IMR-90 (cell line): ENCODE measurements at regions not wholly inside any gene's neighbourhood (a gene's known extent, or its start where the extent isn't known, plus 50 kb on each side); places are given as distances from the start of the nearest gene placed in this dataset.

Source experiments
- ATAC-seq: fragments of 200-7000 bp; cut with Tn5 transposase; 2 replicates; pipeline ENCODE4 v1.9.1; 2020; ENCODE audit warnings: low read depth, mild to moderate bottlenecking, moderate library complexity
- BruUV-seq: library from RNA; stranded (reverse); fragments of 400-500 nt; replicated peaks from 2 replicates; lab custom pipeline; 2021; lab: Mats Ljungman, UMichigan
- CTCF ChIA-PET: fragments of 300-600 bp; formaldehyde crosslinking; extraction: SDS; loops from one replicate; lab custom pipeline; 2021; ENCODE audit warnings: antibody characterized with exemption; lab: Yijun Ruan, JAX
- POLR2A ChIA-PET: fragments of 300-600 bp; sonication (Branson Sonifier 250); formaldehyde crosslinking; loops from one replicate; lab custom pipeline; 2022; ENCODE audit warnings: antibody characterized with exemption; ENCODE audit not compliant: unreplicated experiment; lab: Charles Lee
- DNase-seq: peaks from one replicate; pipeline ENCODE4 v3.0.0; 2013
- H2AFZ ChIP-seq: replicated peaks from 2 replicates; pipeline ENCODE3; 2013; ENCODE audit warnings: low read length, mild to moderate bottlenecking; ENCODE audit not compliant: poor library complexity
- H2AK5ac ChIP-seq: 2 replicates; pipeline ENCODE4 v1.6.1; 2013; ENCODE audit warnings: low read depth, low read length, inconsistent platforms
- H2AK9ac ChIP-seq: replicated peaks from 2 replicates; pipeline ENCODE3; 2013; ENCODE audit warnings: mild to moderate bottlenecking, low read depth, low read length, moderate library complexity; ENCODE audit not compliant: poor library complexity
- H2BK120ac ChIP-seq: 2 replicates; pipeline ENCODE4 v1.6.1; 2013; ENCODE audit warnings: low read depth, low read length, inconsistent platforms
- H2BK15ac ChIP-seq: 3 replicates; pipeline ENCODE4 v1.6.1; 2013; ENCODE audit warnings: low read depth, low read length, inconsistent platforms
- H2BK20ac ChIP-seq: 2 replicates; pipeline ENCODE4 v1.6.1; 2013; ENCODE audit warnings: low read depth, mild to moderate bottlenecking, inconsistent platforms, low read length, moderate library complexity
- H2BK5ac ChIP-seq: 2 replicates; pipeline ENCODE4 v1.6.1; 2013; ENCODE audit warnings: mild to moderate bottlenecking, low read depth, low read length, inconsistent platforms; ENCODE audit not compliant: poor library complexity, severe bottlenecking
- H3K14ac ChIP-seq: replicated peaks from 2 replicates; pipeline ENCODE4 v1.6.1; 2013; ENCODE audit warnings: low read depth, low read length, inconsistent platforms
- H3K18ac ChIP-seq: 2 replicates; pipeline ENCODE4 v1.6.1; 2013; ENCODE audit warnings: low read depth, low read length, control low read depth
- H3K23ac ChIP-seq: 2 replicates; pipeline ENCODE4 v1.6.1; 2013; ENCODE audit warnings: low read depth, low read length, inconsistent platforms
- H3K27ac ChIP-seq: 2 replicates; pipeline ENCODE4 v1.5.1; 2013; ENCODE audit warnings: mild to moderate bottlenecking, control low read depth, low read length; ENCODE audit not compliant: insufficient read depth
- H3K27me3 ChIP-seq: 2 replicates; pipeline ENCODE4 v1.6.1; 2013; ENCODE audit warnings: low read length; ENCODE audit not compliant: control insufficient read depth, insufficient read depth
- H3K36me3 ChIP-seq: 2 replicates; pipeline ENCODE4 v1.6.1; 2013; ENCODE audit warnings: low read length, mixed read lengths; ENCODE audit not compliant: control insufficient read depth, insufficient read depth
- H3K4ac ChIP-seq: 2 replicates; pipeline ENCODE4 v1.6.1; 2013; ENCODE audit warnings: low read depth, low read length, inconsistent platforms
- H3K4me1 ChIP-seq: 2 replicates; pipeline ENCODE4 v1.6.1; 2013; ENCODE audit warnings: low read length, mixed read lengths; ENCODE audit not compliant: control insufficient read depth, insufficient read depth
- H3K4me2 ChIP-seq: 2 replicates; pipeline ENCODE4 v1.6.1; 2013; ENCODE audit warnings: low read depth, mild to moderate bottlenecking, control low read depth, low read length, moderate library complexity
- H3K4me3 ChIP-seq: 2 replicates; pipeline ENCODE4 v1.5.1; 2013; ENCODE audit warnings: low read depth, mild to moderate bottlenecking, control low read depth, low read length, moderate library complexity; ENCODE audit not compliant: insufficient read depth
- H3K56ac ChIP-seq: 2 replicates; pipeline ENCODE4 v1.6.1; 2013; ENCODE audit warnings: low read length, inconsistent platforms; ENCODE audit not compliant: insufficient read depth; ENCODE audit errors: extremely low read depth
- H3K79me1 ChIP-seq, 2 experiments: 2 replicates each; pipeline ENCODE4 v1.6.1; 2013; ENCODE audit warnings: low read length in 2 of 2, inconsistent platforms in 1 of 2, low read depth in 1 of 2
- H3K9ac ChIP-seq: 2 replicates; pipeline ENCODE4 v1.6.1; 2013; ENCODE audit warnings: low read depth, low read length, control low read depth
- H3K9me1 ChIP-seq: 2 replicates; pipeline ENCODE4 v1.6.1; 2013; ENCODE audit warnings: low read length, inconsistent platforms; ENCODE audit not compliant: insufficient read depth
- H3K9me3 ChIP-seq: 2 replicates; pipeline ENCODE4 v1.6.1; 2013; ENCODE audit warnings: low read length; ENCODE audit not compliant: control insufficient read depth, insufficient read depth
- H4K20me1 ChIP-seq: 2 replicates; pipeline ENCODE4 v1.6.1; 2013; ENCODE audit warnings: low read length, inconsistent platforms; ENCODE audit not compliant: insufficient read depth
- H4K5ac ChIP-seq: 2 replicates; pipeline ENCODE4 v1.6.1; 2013; ENCODE audit warnings: mild to moderate bottlenecking, low read depth, low read length, control low read depth
- H4K8ac ChIP-seq, 2 experiments: 2 replicates each; pipeline ENCODE4 v1.6.1; 2013; ENCODE audit warnings: low read depth in 2 of 2, low read length in 2 of 2, control low read depth in 1 of 2, inconsistent platforms in 1 of 2
- H4K91ac ChIP-seq: 2 replicates; pipeline ENCODE4 v1.6.1; 2013; ENCODE audit warnings: low read depth, low read length, inconsistent platforms; ENCODE audit not compliant: insufficient read depth
- BHLHE40 ChIP-seq: fragments of 150-350 bp; IDR thresholded peaks from 2 replicates; pipeline ENCODE4 v1.6.1; 2016; ENCODE audit warnings: mild to moderate bottlenecking, low read depth, low read length
- CEBPB ChIP-seq: IDR thresholded peaks from 2 replicates; pipeline ENCODE4 v1.6.1; 2012; ENCODE audit warnings: low read depth, low read length, improper control_type of control experiment
- CHD1 ChIP-seq: IDR thresholded peaks from 2 replicates; pipeline ENCODE4 v1.6.1; 2012; ENCODE audit warnings: low read depth, low read length, improper control_type of control experiment
- FOS ChIP-seq: fragments of 150-350 bp; IDR thresholded peaks from 2 replicates; pipeline ENCODE4 v1.6.1; 2016; ENCODE audit warnings: low read depth, low read length
- MXI1 ChIP-seq: IDR thresholded peaks from 2 replicates; pipeline ENCODE4 v1.6.1; 2012; ENCODE audit warnings: low read depth, mild to moderate bottlenecking, low read length, moderate library complexity, borderline replicate concordance
- NFE2L2 ChIP-seq: fragments of 150-350 bp; IDR thresholded peaks from 2 replicates; pipeline ENCODE4 v1.6.1; 2016; ENCODE audit warnings: low read depth, mild to moderate bottlenecking, low read length
- RAD21 ChIP-seq: IDR thresholded peaks from 2 replicates; pipeline ENCODE4 v1.6.1; 2012; ENCODE audit warnings: low read length, improper control_type of control experiment
- RCOR1 ChIP-seq: IDR thresholded peaks from 2 replicates; pipeline ENCODE4 v1.6.1; 2012; ENCODE audit warnings: mild to moderate bottlenecking, low read length, improper control_type of control experiment; ENCODE audit not compliant: insufficient replicate concordance
- SMC3 ChIP-seq: fragments of 150-350 bp; IDR thresholded peaks from 2 replicates; pipeline ENCODE4 v1.6.1; 2016; ENCODE audit warnings: low read depth, mild to moderate bottlenecking, antibody characterized with exemption, low read length, moderate library complexity
- WGBS, 2 experiments: methylation state at CpG; one replicate each; pipeline versions ENCODE4 v1.1.5 to v1.1.7; 2013; ENCODE audit warnings: missing lambda C conversion rate in 2 of 2; ENCODE audit not compliant: insufficient read length in 1 of 2; ENCODE audit errors: extremely low coverage in 2 of 2; 5-methylcytosine and 5-hydroxymethylcytosine counted together
- dilution Hi-C: fragments of 300-500 bp; cut with HindIII; formaldehyde crosslinking; loops from one replicate; pipeline ENCODE4 v1.14.3; 2018; ENCODE audit warnings: low sequenced_read_pairs; ENCODE audit not compliant: unreplicated experiment
- in situ Hi-C: fragments of 300-500 bp; cut with MboI; formaldehyde crosslinking; loops from 3 replicates; pipeline ENCODE4 v1.14.3; 2019; ENCODE audit warnings: low sequenced_read_pairs, inconsistent platforms, mixed read lengths
- intact Hi-C: fragments of 100-400 bp; cut with micrococcal nuclease; formaldehyde crosslinking; loops from 2 replicates; pipeline ENCODE4 v1.10.0; 2022
- TF ChIP-seq, protein P1 (sequence below): fragments of 150-350 bp; IDR thresholded peaks from 2 replicates; pipeline ENCODE4 v1.6.1; 2016; ENCODE audit warnings: low read depth, mild to moderate bottlenecking, low read length, moderate library complexity, borderline replicate concordance
- TF ChIP-seq, protein P2 (sequence below): conservative IDR thresholded peaks from 2 replicates; pipeline ENCODE4 v1.5.1; 2012; ENCODE audit warnings: mild to moderate bottlenecking, low read depth, low read length, improper control_type of control experiment
- TF ChIP-seq, protein P3 (sequence below): fragments of 150-350 bp; IDR thresholded peaks from 2 replicates; pipeline ENCODE4 v1.6.1; 2017; ENCODE audit warnings: mild to moderate bottlenecking, antibody characterized with exemption, low read length, low read depth

DNA sequence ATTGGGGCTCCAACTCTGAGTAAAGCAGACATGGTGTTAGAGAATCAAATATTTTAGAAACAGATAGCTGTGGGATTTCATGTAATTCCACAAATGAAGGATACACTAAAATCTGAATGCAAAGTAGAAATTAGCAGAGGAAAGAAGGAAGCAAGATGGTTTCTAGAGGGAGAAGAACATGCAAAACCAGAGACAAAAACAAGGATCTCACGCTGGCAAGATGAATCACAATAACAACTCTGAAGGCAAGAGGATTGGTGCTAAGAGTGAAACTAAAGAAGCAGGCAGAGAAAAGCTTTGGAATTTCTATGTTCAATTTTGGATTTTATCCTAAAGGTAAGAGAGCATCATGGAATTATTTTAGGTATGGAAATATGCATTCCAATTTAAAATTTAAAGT is 857.2 kb upstream of the COX7C start:
- Histone ChIP-seq H4K8ac (no peak overlapping the region), H3K56ac (no peak overlapping the region), H2BK120ac (no peak overlapping the region), H3K4me2 (no peak overlapping the region), H3K9me1 (no peaks in the 10 kb centered on the region), H3K23ac (no peak overlapping the region), H3K79me1 (no peaks in the 10 kb centered on the region), H2BK20ac (no peak overlapping the region), H3K18ac (no peak overlapping the region), H2BK15ac (no peak overlapping the region), H3K4me1 (no peaks in the 10 kb centered on the region), H4K20me1 (no peaks in the 10 kb centered on the region), H4K5ac (no peak overlapping the region), H3K27me3 (no peaks in the 10 kb centered on the region), H2AFZ (no peak overlapping the region), H2BK5ac (no peak overlapping the region), H3K36me3 (no peaks in the 10 kb centered on the region), H2AK9ac (no peak overlapping the region), H3K9me3 (peaks cover 7% of the 10 kb centered on the region; the same call in 1 of the 2 replicates), H2AK5ac (no peak overlapping the region), H4K91ac (no peak overlapping the region), H3K14ac (no peak overlapping the region), H3K4me3 (no peak overlapping the region), H3K4ac (no peak overlapping the region), H3K27ac (no peak overlapping the region), H3K9ac (no peak overlapping the region)
- in situ Hi-C loops (no loop called here), intact Hi-C loops (no loop called here), dilution Hi-C loops (no loop called here)
- ChIA-PET CTCF (no interaction called here), POLR2A (no interaction called here)
- BruUV-seq = no TSS peak
- DNase-seq (no peak), ATAC-seq (no peak)
- TF ChIP-seq, protein P1, sequence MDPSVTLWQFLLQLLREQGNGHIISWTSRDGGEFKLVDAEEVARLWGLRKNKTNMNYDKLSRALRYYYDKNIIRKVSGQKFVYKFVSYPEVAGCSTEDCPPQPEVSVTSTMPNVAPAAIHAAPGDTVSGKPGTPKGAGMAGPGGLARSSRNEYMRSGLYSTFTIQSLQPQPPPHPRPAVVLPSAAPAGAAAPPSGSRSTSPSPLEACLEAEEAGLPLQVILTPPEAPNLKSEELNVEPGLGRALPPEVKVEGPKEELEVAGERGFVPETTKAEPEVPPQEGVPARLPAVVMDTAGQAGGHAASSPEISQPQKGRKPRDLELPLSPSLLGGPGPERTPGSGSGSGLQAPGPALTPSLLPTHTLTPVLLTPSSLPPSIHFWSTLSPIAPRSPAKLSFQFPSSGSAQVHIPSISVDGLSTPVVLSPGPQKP = no peak
- TF ChIP-seq, protein P2, sequence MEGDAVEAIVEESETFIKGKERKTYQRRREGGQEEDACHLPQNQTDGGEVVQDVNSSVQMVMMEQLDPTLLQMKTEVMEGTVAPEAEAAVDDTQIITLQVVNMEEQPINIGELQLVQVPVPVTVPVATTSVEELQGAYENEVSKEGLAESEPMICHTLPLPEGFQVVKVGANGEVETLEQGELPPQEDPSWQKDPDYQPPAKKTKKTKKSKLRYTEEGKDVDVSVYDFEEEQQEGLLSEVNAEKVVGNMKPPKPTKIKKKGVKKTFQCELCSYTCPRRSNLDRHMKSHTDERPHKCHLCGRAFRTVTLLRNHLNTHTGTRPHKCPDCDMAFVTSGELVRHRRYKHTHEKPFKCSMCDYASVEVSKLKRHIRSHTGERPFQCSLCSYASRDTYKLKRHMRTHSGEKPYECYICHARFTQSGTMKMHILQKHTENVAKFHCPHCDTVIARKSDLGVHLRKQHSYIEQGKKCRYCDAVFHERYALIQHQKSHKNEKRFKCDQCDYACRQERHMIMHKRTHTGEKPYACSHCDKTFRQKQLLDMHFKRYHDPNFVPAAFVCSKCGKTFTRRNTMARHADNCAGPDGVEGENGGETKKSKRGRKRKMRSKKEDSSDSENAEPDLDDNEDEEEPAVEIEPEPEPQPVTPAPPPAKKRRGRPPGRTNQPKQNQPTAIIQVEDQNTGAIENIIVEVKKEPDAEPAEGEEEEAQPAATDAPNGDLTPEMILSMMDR = no peak
- TF ChIP-seq CEBPB (no peak), RCOR1 (no peak), NFE2L2 (no peak), CHD1 (no peak), MXI1 (no peak), RAD21 (no peak), SMC3 (no peak), BHLHE40 (no peak), FOS (no peak)
- TF ChIP-seq, protein P3, sequence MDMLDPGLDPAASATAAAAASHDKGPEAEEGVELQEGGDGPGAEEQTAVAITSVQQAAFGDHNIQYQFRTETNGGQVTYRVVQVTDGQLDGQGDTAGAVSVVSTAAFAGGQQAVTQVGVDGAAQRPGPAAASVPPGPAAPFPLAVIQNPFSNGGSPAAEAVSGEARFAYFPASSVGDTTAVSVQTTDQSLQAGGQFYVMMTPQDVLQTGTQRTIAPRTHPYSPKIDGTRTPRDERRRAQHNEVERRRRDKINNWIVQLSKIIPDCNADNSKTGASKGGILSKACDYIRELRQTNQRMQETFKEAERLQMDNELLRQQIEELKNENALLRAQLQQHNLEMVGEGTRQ = no peak
- WGBS, 2 experiments = no CpG with 5 or more reads among the region's 1 CpG
